ENCODE measurements at regions not wholly inside any gene's neighbourhood (a gene's known extent, or its start where the extent isn't known, plus 50 kb on each side); places are given as distances from the start of the nearest gene placed in this dataset.
A peak's percentile ranks its signal among the peaks of the same experiment; 100 is the strongest.

- Histone ChIP-seq H2AFZ (ENCODE audit: low read length) (no peak overlapping the region), H3T11ph (ENCODE audit: low read length) (no peak overlapping the region), H3K27ac (ENCODE audit: insufficient read length, low read depth, low read length) (no peak overlapping the region), H3K18ac (ENCODE audit: insufficient read length, low read depth, low read length) (no peak overlapping the region), H3K14ac (ENCODE audit: insufficient read depth, low read length) (no peak overlapping the region; the same call in 1 of the 2 replicates), H4K8ac (replicated peaks; ENCODE audit: insufficient read length, low read depth, low read length) (no peak overlapping the region), H3K4ac (ENCODE audit: low read depth, low read length) (no peak overlapping the region), H3K27me3 (ENCODE audit: insufficient read depth, low read length) (no peaks in the 10 kb centered on the region), H3K4me1 (ENCODE audit: insufficient read depth, low read length) (no peaks in the 10 kb centered on the region), H3K4me2 (ENCODE audit: insufficient read depth, insufficient read length, low read length) (no peak overlapping the region), H3K79me2 (ENCODE audit: insufficient read depth, low read length) (no peaks in the 10 kb centered on the region), H2BK15ac (ENCODE audit: low read depth, low read length) (no peak overlapping the region), H3K9me3 (ENCODE audit: control insufficient read depth, low read depth, low read length) (no peaks in the 10 kb centered on the region), H2AK5ac (ENCODE audit: insufficient read length, low read length) (no peak overlapping the region), H2BK5ac (ENCODE audit: insufficient read length, low read length) (no peak overlapping the region), H3K23me2 (ENCODE audit: insufficient read length, low read depth, low read length, poor library complexity, severe bottlenecking) (no peaks in the 10 kb centered on the region), H4K20me1 (ENCODE audit: control insufficient read depth, insufficient read depth, insufficient read length) (no peaks in the 10 kb centered on the region), H3K56ac (ENCODE audit: insufficient read length, low read depth, low read length) (no peak overlapping the region), H4K5ac (ENCODE audit: insufficient read length, low read depth, low read length) (no peak overlapping the region), H2BK12ac (ENCODE audit: insufficient read length, low read depth, low read length) (no peak overlapping the region), H2BK20ac (ENCODE audit: low read depth, low read length, poor library complexity, severe bottlenecking) (no peak overlapping the region), H4K91ac (ENCODE audit: insufficient read length, low read depth, low read length) (no peak overlapping the region), H3K79me1 (ENCODE audit: insufficient read depth, low read depth, low read length, poor library complexity, severe bottlenecking) (no peaks in the 10 kb centered on the region), H2BK120ac (ENCODE audit: low read depth, low read length, poor library complexity, severe bottlenecking) (no peak overlapping the region), H3K9ac (ENCODE audit: extremely low read depth, insufficient read length, low read length) (no peak overlapping the region), H3K23ac (ENCODE audit: insufficient read length, low read depth, low read length) (no peak overlapping the region)
- no peaks in the 10 kb centered on the region; the same call in 1 of the 2 replicates for H3K27me3 Mint-ChIP-seq (ENCODE audit: low read depth)
- DNase-seq, result no peak
- peaks cover 4 to 6% of the 10 kb centered on the region in 2 experiments for H3K4me1 Mint-ChIP-seq
- H3K9me3 Mint-ChIP-seq, result peaks cover 0 to 3% of the 10 kb centered on the region in 2 experiments; a peak in 2 of 5 replicates
- H3K36me3 Mint-ChIP-seq (ENCODE audit: insufficient read depth in 1 of 3, low read depth in 3 of 3), result no peaks in the 10 kb centered on the region; a peak in 1 of 7 replicates
- WGBS (ENCODE audit: extremely low coverage, insufficient read length, low lambda C conversion rate), result no CpG with 5 or more reads among the region's 4 CpGs
- peak overlapping the region in 1 of 3 experiments; percentile 35; a peak in 2 of 7 replicates for H3K27ac Mint-ChIP-seq
- TF ChIP-seq CTCF (conservative IDR thresholded peaks at IDR 0.05), result no peak
- no peak overlapping the region; a peak in 1 of 5 replicates for H3K4me3 Mint-ChIP-seq
These were observed 132.1 kb downstream of the DICER1 start for GRCh38 chr14:95025218-95025617.

All from H9 (cell line).